Bronchial epithelial cell (primary cell): ENCODE measurements at regions not wholly inside any gene's neighbourhood (a gene's known extent, or its start where the extent isn't known, plus 50 kb on each side); places are given as distances from the start of the nearest gene placed in this dataset.

Experiments
- DNase-seq: peaks from one replicate; pipeline ENCODE4 v3.0.0-alpha.2; 2010; ENCODE audit warnings: low read depth
- FAIRE-seq: peaks from 2 replicates; lab custom pipeline; 2011; peaks lifted over from hg19 to GRCh38; lab: Jason Lieb, UNC
- H3K27me3 ChIP-seq: 2 replicates; pipeline ENCODE4 v1.5.1; 2011; ENCODE audit warnings: low read length; ENCODE audit not compliant: control insufficient read depth, insufficient read depth
- H3K36me3 ChIP-seq: 2 replicates; pipeline ENCODE4 v1.5.1; 2011; ENCODE audit warnings: low read length; ENCODE audit not compliant: control insufficient read depth, insufficient read depth
- H3K4me3 ChIP-seq: 2 replicates; pipeline ENCODE4 v1.5.1; 2011; ENCODE audit warnings: mild to moderate bottlenecking, low read depth, low read length, control low read depth
- TF ChIP-seq, protein P1 (sequence below): IDR thresholded peaks from 2 replicates; pipeline ENCODE4 v1.5.1; 2011; ENCODE audit warnings: mild to moderate bottlenecking, moderate library complexity, low read length, control low read depth, inconsistent platforms; ENCODE audit not compliant: insufficient read depth, severe bottlenecking

DNA sequence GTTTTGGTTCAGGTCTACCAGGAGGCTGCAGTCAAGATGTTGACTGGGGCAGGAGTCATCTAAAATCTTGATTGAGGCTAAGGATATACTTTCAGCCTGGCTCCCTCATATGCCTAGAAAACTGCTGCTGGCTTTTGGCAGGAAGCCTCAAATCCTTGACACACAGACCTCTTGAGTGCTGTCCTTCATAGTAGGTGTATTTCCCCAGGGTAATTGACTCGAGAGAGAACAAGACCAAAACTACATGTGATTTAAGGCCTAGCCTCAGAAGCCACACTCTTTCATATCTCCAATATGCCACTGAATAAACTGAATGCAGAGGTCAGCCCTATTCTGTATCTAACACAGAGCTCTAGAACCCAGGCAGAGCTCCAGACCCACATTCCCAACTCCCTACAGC is 402.3 kb upstream of the ADAMTS16 start:
- DNase-seq (no peak), FAIRE-seq (no peak)
- TF ChIP-seq, protein P1, sequence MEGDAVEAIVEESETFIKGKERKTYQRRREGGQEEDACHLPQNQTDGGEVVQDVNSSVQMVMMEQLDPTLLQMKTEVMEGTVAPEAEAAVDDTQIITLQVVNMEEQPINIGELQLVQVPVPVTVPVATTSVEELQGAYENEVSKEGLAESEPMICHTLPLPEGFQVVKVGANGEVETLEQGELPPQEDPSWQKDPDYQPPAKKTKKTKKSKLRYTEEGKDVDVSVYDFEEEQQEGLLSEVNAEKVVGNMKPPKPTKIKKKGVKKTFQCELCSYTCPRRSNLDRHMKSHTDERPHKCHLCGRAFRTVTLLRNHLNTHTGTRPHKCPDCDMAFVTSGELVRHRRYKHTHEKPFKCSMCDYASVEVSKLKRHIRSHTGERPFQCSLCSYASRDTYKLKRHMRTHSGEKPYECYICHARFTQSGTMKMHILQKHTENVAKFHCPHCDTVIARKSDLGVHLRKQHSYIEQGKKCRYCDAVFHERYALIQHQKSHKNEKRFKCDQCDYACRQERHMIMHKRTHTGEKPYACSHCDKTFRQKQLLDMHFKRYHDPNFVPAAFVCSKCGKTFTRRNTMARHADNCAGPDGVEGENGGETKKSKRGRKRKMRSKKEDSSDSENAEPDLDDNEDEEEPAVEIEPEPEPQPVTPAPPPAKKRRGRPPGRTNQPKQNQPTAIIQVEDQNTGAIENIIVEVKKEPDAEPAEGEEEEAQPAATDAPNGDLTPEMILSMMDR: no peak

DNA sequence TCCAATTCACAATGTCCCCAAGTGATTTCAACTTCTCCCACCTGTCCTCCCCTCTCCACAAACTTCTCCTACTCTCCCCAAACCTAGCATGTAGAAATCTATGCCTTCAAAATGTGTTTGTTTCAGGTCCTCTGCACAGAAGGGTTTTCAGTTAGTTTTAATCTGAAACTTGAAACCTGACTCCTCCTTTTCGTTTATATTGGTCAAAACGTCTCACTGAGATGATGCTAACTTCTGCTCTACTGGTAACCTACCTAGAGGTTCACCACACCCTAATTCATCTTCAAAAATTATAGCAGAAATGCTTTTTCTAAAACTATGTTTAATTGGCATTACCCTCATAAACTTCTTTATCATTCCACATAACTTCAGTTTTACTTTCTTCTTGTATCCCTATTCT is 401.8 kb upstream of the ADAMTS16 start:
- no peaks in the 10 kb centered on the region for H3K36me3 ChIP-seq
- H3K27me3 ChIP-seq: no peaks in the 10 kb centered on the region
- DNase-seq: no peak
- TF ChIP-seq, protein P1: no peak
- no peak for FAIRE-seq
- no peak overlapping the region for H3K4me3 ChIP-seq

More for the DNA sequence above, 402.3 kb upstream of the ADAMTS16 start:
- no peak overlapping the region for H3K4me3 ChIP-seq
- no peaks in the 10 kb centered on the region for H3K27me3 ChIP-seq
- H3K36me3 ChIP-seq: no peaks in the 10 kb centered on the region

DNA sequence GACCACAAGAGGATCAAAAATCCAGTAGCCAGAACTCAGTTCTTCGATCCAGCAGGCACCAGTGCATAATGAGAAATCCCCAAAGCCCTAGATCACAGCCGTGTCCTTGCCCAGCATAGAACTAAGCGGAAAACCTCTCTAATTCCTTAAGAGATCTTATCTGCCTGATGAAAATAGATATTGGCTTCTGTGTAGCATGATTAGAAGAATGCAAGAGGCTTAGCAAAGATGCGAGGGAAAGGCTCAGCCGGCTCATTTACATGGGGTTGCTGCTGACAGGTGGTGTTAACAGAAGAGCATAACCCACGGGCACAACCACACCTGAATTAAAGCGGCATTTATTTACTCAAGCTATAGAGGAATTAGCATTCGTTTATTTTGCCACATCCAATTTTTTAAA is 400.0 kb upstream of the ADAMTS16 start:
- H3K4me3 ChIP-seq: no peak overlapping the region
- FAIRE-seq: no peak
- TF ChIP-seq, protein P1: no peak

DNA sequence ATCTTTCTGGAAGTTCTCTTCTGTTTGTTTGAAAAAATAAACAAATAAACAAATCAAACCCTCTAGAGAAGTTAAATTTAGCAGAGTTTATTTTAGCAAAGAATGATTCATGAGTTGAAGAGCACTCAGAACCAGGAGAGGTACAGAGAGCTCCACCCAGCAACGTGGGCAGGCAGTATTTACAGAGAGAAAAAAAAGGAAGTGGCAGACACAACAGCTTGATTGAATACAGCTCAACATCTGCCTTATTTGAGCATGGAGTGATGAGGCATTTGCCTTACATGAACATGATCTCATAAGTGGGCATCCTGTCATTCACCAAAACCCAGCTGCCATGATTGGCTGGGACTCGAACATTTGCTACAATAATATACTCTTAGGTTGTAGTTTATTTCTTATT is 381.6 kb upstream of the ADAMTS16 start:
- H3K4me3 ChIP-seq: no peak overlapping the region
- FAIRE-seq: no peak
- DNase-seq: peak; percentile 5
- H3K36me3 ChIP-seq: no peaks in the 10 kb centered on the region
- no peaks in the 10 kb centered on the region for H3K27me3 ChIP-seq
- TF ChIP-seq, protein P1: no peak

More for the DNA sequence above, 400.0 kb upstream of the ADAMTS16 start:
- Histone ChIP-seq H3K27me3 (no peaks in the 10 kb centered on the region), H3K36me3 (no peaks in the 10 kb centered on the region)
- no peak for DNase-seq

DNA sequence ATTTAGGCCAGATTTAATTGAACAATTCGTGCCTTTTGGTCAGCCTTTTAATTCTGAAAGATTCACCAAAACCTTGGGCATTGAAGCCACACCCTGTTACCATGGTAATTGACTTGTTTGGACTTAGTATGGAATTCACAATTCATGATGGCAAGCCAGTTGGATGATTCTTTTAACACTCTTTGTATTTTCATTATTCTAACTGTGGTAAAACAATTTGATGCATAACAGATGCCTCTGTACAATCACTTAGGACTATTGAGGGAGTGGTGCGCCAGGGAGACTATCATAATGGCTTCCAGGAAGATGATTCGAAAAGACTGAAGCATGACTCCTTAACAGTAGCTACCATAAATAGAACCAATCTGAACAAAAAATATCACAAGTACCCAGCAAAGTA is 381.1 kb upstream of the ADAMTS16 start:
- TF ChIP-seq, protein P1: no peak
- Histone ChIP-seq H3K36me3 (no peaks in the 10 kb centered on the region), H3K27me3 (no peaks in the 10 kb centered on the region)

DNA sequence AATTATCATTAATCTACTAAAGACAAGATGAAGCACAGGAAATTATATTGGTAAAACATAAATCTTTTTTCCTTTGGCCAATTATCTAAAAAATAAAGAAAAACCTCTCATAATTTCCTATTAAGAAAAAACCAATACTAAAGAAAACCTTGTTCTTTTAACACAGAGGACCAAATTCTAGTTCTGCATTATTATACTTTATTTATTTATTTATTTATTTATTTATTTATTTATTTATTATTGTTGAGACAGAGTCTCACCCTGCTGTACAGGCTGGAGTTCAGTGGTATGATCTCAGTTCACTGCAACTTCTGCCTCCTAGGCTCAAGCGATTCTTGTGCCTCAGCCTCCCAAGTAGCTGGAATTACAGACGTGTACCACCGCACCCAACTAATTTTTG is 377.8 kb upstream of the ADAMTS16 start:
- H3K4me3 ChIP-seq: no peak overlapping the region
- TF ChIP-seq, protein P1: no peak
- no peaks in the 10 kb centered on the region for H3K36me3 ChIP-seq
- DNase-seq (no peak), FAIRE-seq (no peak)
- no peaks in the 10 kb centered on the region for H3K27me3 ChIP-seq

More for the DNA sequence above, 381.1 kb upstream of the ADAMTS16 start:
- no peak overlapping the region for H3K4me3 ChIP-seq
- no peak for DNase-seq
- FAIRE-seq: no peak
